HCT116 (cell line): ENCODE measurements at regions not wholly inside any gene's neighbourhood (a gene's known extent, or its start where the extent isn't known, plus 50 kb on each side); places are given as distances from the start of the nearest gene placed in this dataset.
"Not testable (repeated sequence)": the region's sequence is repeated elsewhere in the genome, so short reads cannot be mapped to it uniquely, and the experiment has no call there.

Experiments used
- ATAC-seq: fragments of 200-7000 bp; cut with Tn5 transposase; 2 replicates; pipeline ENCODE4 v1.9.1; 2020; ENCODE audit warnings: mild to moderate bottlenecking, moderate library complexity
- BruUV-seq: library from RNA; stranded (reverse); fragments of 400-500 nt; replicated peaks from 2 replicates; lab custom pipeline; 2021; lab: Mats Ljungman, UMichigan
- CTCF ChIA-PET: fragments of 300-600 bp; sonication (Branson Sonifier 250); formaldehyde crosslinking; loops from one replicate; lab custom pipeline; 2021; ENCODE audit warnings: antibody characterized with exemption; lab: Charles Lee
- POLR2A ChIA-PET: fragments of 300-600, 350-600 bp; sonication (Branson Sonifier 250); formaldehyde crosslinking; loops from one replicate; lab custom pipeline; 2021; ENCODE audit warnings: antibody characterized with exemption; lab: Charles Lee
- RAD21 ChIA-PET, 2 experiments: fragments of 300-600 bp; sonication (Branson Sonifier 250); formaldehyde crosslinking; loops; one replicate each; lab custom pipeline; 2023; ENCODE audit warnings: low total read pairs in 2 of 2; ENCODE audit not compliant: uncharacterized antibody in 2 of 2, unreplicated experiment in 2 of 2, low non-redundant PET in 1 of 2; lab: Charles Lee
- DNase-seq: peaks from one replicate; pipeline ENCODE4 v3.0.0-alpha.2; 2010; ENCODE audit warnings: low read depth, low spot score
- H2AFZ ChIP-seq: fragments of 200-600 bp; shearing (Covaris generic), sonication (generic); 2 replicates; pipeline ENCODE4 v1.6.1; 2017; ENCODE audit warnings: low read depth, mixed run types, mixed read lengths, antibody characterized with exemption, low read length; ENCODE audit not compliant: poor library complexity, severe bottlenecking
- H3K27ac ChIP-seq: 2 replicates; pipeline ENCODE4 v1.5.1; 2012; ENCODE audit warnings: low read depth, low read length
- H3K27me3 ChIP-seq: fragments of 200-600 bp; sonication (generic); 2 replicates; pipeline ENCODE4 v1.6.1; 2016; ENCODE audit warnings: mixed run types, low read length, mixed read lengths; ENCODE audit not compliant: insufficient read depth
- H3K36me3 ChIP-seq, 2 experiments: fragments of 200-500 bp in 1 of 2; fragments of 200-600 bp in 1 of 2; sonication (Bioruptor generic) in 1 of 2; sonication (generic) in 1 of 2; 2 replicates each; pipeline versions ENCODE4 v1.5.1 to v1.6.1; 2014 to 2016; ENCODE audit warnings: low read length in 2 of 2, inconsistent platforms in 1 of 2, mixed read lengths in 1 of 2, mixed run types in 1 of 2; ENCODE audit not compliant: insufficient read depth in 2 of 2, control insufficient read depth in 1 of 2
- H3K4me1 ChIP-seq, 2 experiments: fragments of 200-600 bp in 1 of 2; sonication (generic) in 1 of 2; 2 replicates each; pipeline versions ENCODE4 v1.5.1 to v1.6.1; 2012 to 2017; ENCODE audit warnings: low read length in 2 of 2, inconsistent platforms in 1 of 2, mild to moderate bottlenecking in 1 of 2, mixed read lengths in 1 of 2, mixed run types in 1 of 2, moderate library complexity in 1 of 2; ENCODE audit not compliant: insufficient read depth in 2 of 2, control insufficient read depth in 1 of 2
- H3K4me2 ChIP-seq: fragments of 200-600 bp; sonication (generic); 2 replicates; pipeline ENCODE4 v1.6.1; 2017; ENCODE audit warnings: mixed run types, low read length, mixed read lengths
- H3K4me3 ChIP-seq, 2 experiments: fragments of 200-600 bp in 1 of 2; sonication (generic) in 1 of 2; replicated peaks in 1 of 2; 2 replicates each; pipeline ENCODE4 v1.5.1; 2011 to 2016; ENCODE audit warnings: low read length in 2 of 2, control low read depth in 1 of 2, low read depth in 1 of 2, mild to moderate bottlenecking in 1 of 2, mixed read lengths in 1 of 2, mixed run types in 1 of 2
- H3K79me2 ChIP-seq: fragments of 200-600 bp; sonication (generic); 2 replicates; pipeline ENCODE4 v1.6.1; 2017; ENCODE audit warnings: mild to moderate bottlenecking, mixed run types, low read length, moderate library complexity, mixed read lengths; ENCODE audit not compliant: insufficient read depth
- H3K9ac ChIP-seq: fragments of 200-600 bp; sonication (generic); 2 replicates; pipeline ENCODE4 v1.6.1; 2016; ENCODE audit warnings: low read length, mixed read lengths
- H3K9me2 ChIP-seq: fragments of 200-600 bp; sonication (generic), shearing (Covaris generic); 2 replicates; pipeline ENCODE4 v1.6.1; 2017; ENCODE audit warnings: mixed run types, mild to moderate bottlenecking, moderate library complexity; ENCODE audit not compliant: insufficient read depth
- H3K9me3 ChIP-seq, 2 experiments: fragments of 200-500 bp in 1 of 2; fragments of 200-600 bp in 1 of 2; sonication (Bioruptor generic) in 1 of 2; sonication (generic) in 1 of 2; 2 replicates each; pipeline ENCODE4 v1.6.1; 2014 to 2017; ENCODE audit warnings: low read length in 2 of 2, mixed read lengths in 2 of 2, inconsistent platforms in 1 of 2, low read depth in 1 of 2, mild to moderate bottlenecking in 1 of 2, mixed run types in 1 of 2, moderate library complexity in 1 of 2; ENCODE audit not compliant: control insufficient read depth in 1 of 2, insufficient read depth in 1 of 2
- H4K20me1 ChIP-seq: fragments of 200-600 bp; sonication (generic), shearing (Covaris generic); 2 replicates; pipeline ENCODE4 v1.6.1; 2017; ENCODE audit warnings: mixed run types, mild to moderate bottlenecking, moderate library complexity; ENCODE audit not compliant: insufficient read depth
- intact Hi-C: fragments of 100-400 bp; cut with micrococcal nuclease; formaldehyde crosslinking; loops from 2 replicates; pipeline ENCODE4 v1.10.0; 2022

DNA sequence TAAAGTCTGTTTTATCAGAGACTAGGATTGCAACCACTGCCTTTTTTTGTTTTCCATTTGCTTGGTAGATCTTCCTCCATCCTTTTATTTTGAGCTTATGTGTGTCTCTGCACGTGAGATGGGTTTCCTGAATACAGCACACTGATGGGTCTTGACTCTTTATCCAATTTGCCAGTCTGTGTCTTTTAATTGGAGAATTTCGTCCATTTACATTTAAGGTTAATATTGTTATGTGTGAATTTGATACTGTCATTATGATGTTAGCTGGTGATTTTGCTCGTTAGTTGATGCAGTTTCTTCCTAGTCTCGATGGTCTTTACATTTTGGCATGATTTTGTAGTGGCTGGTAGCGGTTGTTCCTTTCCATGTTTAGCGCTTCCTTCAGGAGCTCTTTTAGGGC is 99.5 kb upstream of the CPHXL start:
- intact Hi-C loops, ATAC-seq, DNase-seq, CTCF ChIA-PET, BruUV-seq, H3K27me3 ChIP-seq, H3K9ac ChIP-seq, H3K4me1 ChIP-seq, H3K4me2 ChIP-seq, H4K20me1 ChIP-seq, POLR2A ChIA-PET, H3K4me3 ChIP-seq, H2AFZ ChIP-seq, H3K27ac ChIP-seq, RAD21 ChIA-PET, H3K9me3 ChIP-seq, H3K36me3 ChIP-seq, H3K9me2 ChIP-seq, H3K79me2 ChIP-seq: not testable (repeated sequence)

DNA sequence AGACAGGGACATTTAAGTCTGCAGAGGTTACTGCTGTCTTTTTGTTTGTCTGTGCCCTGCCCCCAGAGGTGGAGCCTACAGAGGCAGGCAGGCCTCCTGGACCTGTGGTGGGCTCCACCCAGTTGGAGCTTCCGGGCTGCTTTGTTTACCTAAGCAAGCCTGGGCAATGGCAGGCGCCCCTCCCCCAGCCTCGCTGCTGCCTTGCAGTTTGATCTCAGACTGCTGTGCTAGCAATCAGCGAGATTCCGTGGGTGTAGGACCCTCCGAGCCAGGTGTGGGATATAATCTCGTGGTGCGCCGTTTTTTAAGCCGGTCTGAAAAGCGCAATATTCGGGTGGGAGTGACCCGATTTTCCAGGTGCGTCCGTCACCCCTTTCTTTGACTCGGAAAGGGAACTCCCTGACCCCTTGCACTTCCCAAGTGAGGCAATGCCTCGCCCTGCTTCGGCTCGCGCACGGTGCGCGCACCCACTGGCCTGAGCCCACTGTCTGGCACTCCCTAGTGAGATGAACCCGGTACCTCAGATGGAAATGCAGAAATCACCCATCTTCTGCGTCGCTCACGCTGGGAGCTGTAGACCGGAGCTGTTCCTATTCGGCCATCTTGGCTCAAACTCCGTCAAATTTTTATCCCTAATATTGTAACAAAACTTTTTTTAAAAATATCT is 101.2 kb upstream of the CPHXL start:
- BruUV-seq, POLR2A ChIA-PET, ATAC-seq, CTCF ChIA-PET, DNase-seq, H3K9me2 ChIP-seq, H3K9me3 ChIP-seq, H2AFZ ChIP-seq, H3K79me2 ChIP-seq, H3K27ac ChIP-seq, H3K36me3 ChIP-seq, H3K4me3 ChIP-seq, H4K20me1 ChIP-seq, H3K4me2 ChIP-seq, intact Hi-C loops, H3K9ac ChIP-seq, H3K4me1 ChIP-seq, H3K27me3 ChIP-seq, RAD21 ChIA-PET: not testable (repeated sequence)

DNA sequence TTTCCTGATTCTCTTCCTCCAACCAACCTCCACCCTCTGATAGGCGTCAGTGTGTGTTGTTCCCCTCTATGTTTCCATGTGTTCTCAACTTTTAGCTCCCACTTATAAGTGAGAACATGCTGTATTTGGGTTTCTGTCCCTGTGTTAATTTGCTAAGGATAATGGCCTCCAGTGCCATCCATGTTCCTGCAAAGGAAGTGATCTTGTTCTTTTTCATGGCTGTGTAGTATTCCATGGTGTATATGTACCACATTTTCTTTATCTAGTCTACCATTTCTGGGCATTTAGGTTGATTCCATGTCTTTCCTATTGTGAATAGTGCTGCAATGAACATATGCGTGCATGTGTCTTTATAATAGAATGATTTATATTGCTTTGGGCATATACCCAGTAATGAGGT is 107.1 kb upstream of the CPHXL start:
- POLR2A ChIA-PET, H3K36me3 ChIP-seq, H3K9ac ChIP-seq, H3K27me3 ChIP-seq, H3K27ac ChIP-seq, H3K4me3 ChIP-seq, BruUV-seq, intact Hi-C loops, H3K79me2 ChIP-seq, RAD21 ChIA-PET, H3K4me2 ChIP-seq, H4K20me1 ChIP-seq, CTCF ChIA-PET, H3K9me2 ChIP-seq, H3K4me1 ChIP-seq, H3K9me3 ChIP-seq, H2AFZ ChIP-seq, ATAC-seq, DNase-seq: not testable (repeated sequence)
